ENCODE measurements at regions not wholly inside any gene's neighbourhood (a gene's known extent, or its start where the extent isn't known, plus 50 kb on each side); places are given as distances from the start of the nearest gene placed in this dataset.
"Not testable (repeated sequence)": the region's sequence is repeated elsewhere in the genome, so short reads cannot be mapped to it uniquely, and the experiment has no call there.

DNA sequence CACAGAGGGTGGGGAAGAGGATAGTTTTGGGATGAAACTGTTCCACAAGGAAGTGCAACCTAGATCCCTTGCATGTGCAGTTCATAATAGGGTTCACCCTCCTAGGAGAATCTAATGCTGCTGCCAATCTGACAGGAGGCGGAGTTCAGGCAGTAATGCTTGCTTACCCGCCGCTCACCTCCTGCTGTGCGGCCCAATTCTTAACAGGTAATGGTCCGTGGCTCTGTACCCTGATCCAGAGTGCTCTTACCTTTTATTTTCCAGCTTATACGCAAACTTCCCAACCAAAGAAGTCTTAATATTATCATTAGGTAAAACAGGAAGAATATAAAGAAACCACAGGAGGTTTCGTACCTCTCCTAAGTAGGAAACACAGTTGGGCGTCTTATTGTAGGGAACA, 82.7 kb upstream of the CD302 start:
- no peak for DNase-seq

DNA sequence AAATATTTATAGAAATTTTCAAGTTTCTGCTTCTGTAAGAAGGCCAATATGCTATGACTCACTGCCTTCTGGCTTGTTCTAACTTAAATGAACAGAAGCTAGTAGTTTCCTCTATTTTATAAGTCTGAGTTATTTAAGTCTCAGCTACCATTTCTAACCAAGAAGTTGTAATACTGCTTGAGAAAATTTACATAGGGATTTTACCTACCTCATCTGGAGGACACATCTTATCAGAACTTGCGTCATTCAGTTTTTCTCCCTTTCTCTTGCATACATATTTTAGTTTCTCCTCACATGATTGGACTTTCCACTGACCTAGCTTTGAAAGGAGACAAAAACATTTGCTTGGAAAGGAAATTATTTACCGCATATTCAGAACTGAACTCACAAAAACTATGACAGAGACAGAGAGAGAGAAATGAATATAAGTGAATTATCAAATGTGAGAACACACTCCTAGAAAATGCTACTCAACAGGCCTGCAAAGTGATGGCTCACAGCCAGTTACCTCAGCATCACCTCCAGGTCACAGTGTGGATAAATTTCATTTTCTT, 81.1 kb upstream of the CD302 start:
- peak; percentile 15 for DNase-seq

DNA sequence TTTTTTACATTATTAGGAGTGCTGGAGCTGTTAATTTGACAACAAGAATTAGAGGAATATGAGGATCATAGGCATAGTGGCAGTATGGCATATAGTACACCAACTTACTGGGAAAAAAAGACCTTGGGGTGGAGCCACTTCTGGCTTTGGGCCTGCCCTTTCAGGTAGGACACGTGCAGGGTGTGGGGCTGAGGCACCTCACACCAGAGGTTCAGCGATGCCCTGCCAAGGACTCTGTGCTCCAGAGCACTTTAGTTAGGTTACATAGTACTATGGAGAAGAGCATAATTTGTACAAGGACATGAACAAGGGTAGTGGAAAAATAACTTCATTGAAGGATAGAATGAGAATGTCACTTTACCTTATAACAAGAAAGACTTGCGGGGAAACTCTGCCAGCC, 77.1 kb upstream of the CD302 start:
- DNase-seq = no peak

- no peak for DNase-seq
Measured at GRCh38 chr2:159873258-159873657, 75.2 kb upstream of the CD302 start.

GRCh38 chr2:159872353-159872752, 74.3 kb upstream of the CD302 start:
- DNase-seq = no peak

- DNase-seq = not testable (repeated sequence)
Measured at GRCh38 chr2:159868598-159869159, 70.7 kb upstream of the CD302 start.

- DNase-seq = no peak
Measured at GRCh38 chr2:159867567-159868361, 69.8 kb upstream of the CD302 start.

- no peak for DNase-seq
Measured at GRCh38 chr2:159863526-159864160, 65.6 kb upstream of the CD302 start.

DNA sequence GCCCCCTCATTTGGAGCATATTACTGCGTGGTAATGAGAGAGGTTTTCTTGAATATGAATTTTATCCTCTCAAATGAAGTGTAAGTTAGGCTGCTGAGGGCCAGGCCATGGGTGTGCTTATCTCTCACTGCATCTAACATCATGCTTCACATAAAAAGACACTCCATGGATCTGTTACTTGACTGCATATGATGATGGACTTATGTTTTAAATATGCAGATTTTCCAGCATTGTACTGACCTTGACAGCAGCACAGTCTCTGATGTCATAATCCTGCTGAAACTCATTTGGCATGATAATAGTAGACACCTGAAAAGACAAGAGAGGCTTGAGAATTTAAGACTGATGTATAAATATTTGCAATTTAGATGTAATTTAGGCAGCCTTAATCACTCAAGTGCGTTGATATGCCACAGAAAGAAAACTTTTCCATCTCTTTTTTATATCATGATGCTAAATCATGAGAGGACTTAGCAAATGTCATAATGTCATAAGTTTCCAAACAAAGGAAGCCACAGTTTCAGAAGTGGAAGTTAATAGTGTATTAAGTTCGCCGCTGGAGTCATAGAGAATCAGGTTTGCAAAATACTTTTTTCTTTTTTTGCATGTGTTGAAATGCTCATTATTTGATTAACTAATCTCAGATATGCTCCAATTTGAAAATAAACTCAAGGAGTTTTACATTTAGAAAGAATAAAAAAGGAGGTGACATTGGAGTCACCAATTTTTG, 62.7 kb upstream of the CD302 start:
- no peak for DNase-seq

DNA sequence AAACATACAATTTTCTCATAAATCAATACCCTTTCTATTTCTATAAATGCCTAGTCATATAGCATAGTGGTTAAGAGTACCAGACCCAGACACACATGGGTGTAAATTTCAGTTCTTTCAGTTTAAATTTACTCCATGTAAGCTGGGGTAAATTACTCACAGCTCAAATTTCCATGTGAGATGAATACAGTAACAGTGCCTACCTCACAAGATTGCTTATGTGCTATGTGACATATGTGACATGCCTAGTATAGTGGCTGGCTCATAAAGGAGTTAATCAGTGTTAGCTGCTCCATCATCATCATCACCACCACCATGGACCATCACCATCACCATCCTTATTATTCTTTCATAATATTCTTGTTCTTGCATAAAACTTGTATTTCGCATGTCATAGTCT, 61.6 kb upstream of the CD302 start:
- no peak for DNase-seq

GRCh38 chr2:159856760-159857159, 58.8 kb upstream of the CD302 start:
- no peak for DNase-seq

DNA sequence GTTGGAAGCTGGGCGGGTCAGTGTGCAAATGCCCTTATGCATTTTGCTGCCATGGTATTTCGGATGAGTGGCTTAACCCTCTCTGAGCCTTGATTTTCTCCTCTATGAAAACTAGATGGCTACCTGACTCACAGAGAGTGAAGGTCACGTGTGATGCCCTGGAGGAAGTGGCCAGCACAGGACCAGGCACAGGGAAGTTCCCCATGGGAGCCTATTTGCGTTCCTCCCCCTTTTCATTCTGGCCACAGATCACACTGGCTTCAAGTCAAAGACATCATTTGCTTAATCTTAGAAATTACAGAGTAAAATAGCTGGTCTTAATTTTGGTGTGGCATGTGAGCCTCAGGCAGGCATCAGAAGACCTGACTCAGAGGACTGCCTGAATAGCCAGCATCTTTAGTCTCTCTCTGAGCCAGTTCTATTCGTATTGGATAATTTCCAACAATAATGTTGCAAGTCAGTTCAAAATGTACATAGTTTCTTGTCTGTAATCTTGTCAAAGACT, 57.6 kb upstream of the CD302 start:
- peak; percentile 9 for DNase-seq

GRCh38 chr2:159855143-159855542, 57.1 kb upstream of the CD302 start:
- DNase-seq = no peak

- no peak for DNase-seq
Measured at GRCh38 chr2:159854481-159854880, 56.5 kb upstream of the CD302 start.

DNA sequence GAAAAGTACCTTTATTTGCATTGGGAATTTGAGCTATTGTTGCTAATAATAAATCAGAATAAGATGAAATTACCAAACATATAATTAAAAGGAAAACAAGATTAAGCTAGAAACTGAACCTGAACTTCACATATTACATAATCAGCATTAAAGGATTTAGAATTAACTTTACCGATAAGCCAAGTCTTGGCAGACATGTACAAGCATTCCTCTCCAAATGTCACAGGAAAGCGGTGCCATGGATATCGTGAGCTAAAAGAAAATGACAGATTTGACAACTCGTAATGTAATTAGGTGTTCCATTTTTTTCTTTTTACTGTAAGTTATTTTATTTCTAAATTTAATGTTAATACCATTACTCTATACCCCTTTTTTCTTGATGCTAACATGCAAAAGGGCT, 55.1 kb upstream of the CD302 start:
- no peak for DNase-seq

- no peak for DNase-seq
Measured at GRCh38 chr2:159851941-159852340, 53.9 kb upstream of the CD302 start.

DNA sequence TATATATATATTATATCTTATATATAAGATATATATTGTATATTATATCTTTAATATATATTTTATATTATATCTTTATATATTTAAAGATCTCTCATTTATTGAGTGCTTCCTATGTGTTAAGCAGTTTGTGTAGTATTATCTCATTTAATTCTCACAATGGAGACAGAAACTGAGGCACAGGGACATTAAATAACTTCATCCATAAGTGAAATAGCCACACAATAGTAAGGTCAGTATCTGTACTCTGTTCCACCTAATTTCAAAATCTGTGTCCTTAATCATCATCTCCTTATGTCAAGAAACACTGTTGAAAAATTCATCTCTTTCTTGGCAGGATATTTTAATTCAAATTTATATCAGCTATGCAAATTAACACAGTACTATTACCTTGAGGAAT, 52.8 kb upstream of the CD302 start:
- DNase-seq = no peak

DNA sequence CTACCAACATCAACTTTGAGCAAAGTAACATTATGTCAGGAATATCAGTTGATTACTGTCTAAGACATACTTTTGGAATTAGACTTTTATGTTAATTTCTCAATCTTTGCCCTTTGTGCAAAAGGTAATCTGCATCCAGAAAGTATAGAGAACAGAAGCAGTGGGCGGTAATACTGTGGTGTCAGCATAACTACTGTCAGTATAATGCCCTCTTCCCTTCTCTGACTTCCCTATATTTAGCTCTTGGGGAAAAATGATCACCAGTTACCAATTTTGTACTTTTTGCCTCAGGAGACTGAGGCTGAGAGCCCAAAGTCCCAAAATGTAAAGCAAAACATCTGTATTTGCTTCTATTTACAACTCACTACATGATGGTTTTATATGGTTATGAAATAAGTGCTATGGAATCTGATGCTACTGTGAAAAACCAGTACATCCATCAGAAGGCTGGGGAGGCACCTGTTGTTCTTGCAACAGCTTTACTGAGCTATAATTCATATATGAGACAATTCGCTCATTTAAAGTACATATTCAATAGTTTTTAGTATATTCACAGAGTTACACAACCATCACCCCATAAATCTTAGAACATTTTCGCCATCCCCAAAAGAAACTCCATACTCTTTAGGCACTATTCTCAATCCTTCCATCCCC, 51.3 kb upstream of the CD302 start:
- no peak for DNase-seq
